Activated CD4-positive, alpha-beta memory T cell treated with anti-CD3 and anti-CD28 coated beads for 36 hours (primary cell): ENCODE measurements at regions not wholly inside any gene's neighbourhood (a gene's known extent, or its start where the extent isn't known, plus 50 kb on each side); places are given as distances from the start of the nearest gene placed in this dataset.

Experiments
- CTCF ChIA-PET: fragments of 350-600 bp; sonication (Branson Sonifier 250); formaldehyde crosslinking; loops from one replicate; lab custom pipeline; 2021; ENCODE audit warnings: antibody characterized with exemption, inconsistent platforms; lab: Charles Lee
- POLR2A ChIA-PET: fragments of 350-600 bp; sonication (Branson Sonifier 250); formaldehyde crosslinking; loops from one replicate; lab custom pipeline; 2021; ENCODE audit warnings: antibody characterized with exemption; lab: Charles Lee
- DNase-seq: peaks from one replicate; pipeline ENCODE4 v3.0.0-alpha.2; 2020
- H3K27ac Mint-ChIP-seq: one replicate; pipeline ENCODE4 v1.8.0; 2021; ENCODE audit warnings: mixed read lengths
- H3K27me3 Mint-ChIP-seq: one replicate; pipeline ENCODE4 v1.8.0; 2021; ENCODE audit warnings: mixed read lengths
- H3K36me3 Mint-ChIP-seq: one replicate; pipeline ENCODE4 v1.8.0; 2021; ENCODE audit warnings: mixed read lengths
- H3K4me1 Mint-ChIP-seq: one replicate; pipeline ENCODE4 v1.8.0; 2021; ENCODE audit warnings: low read depth, mixed read lengths
- H3K4me3 Mint-ChIP-seq: one replicate; pipeline ENCODE4 v1.8.0; 2021; ENCODE audit warnings: mild to moderate bottlenecking, mixed read lengths
- H3K9me3 Mint-ChIP-seq: one replicate; pipeline ENCODE4 v1.8.0; 2021; ENCODE audit warnings: mixed read lengths
- intact Hi-C: fragments of 100-400 bp; cut with micrococcal nuclease; formaldehyde crosslinking; loops from one replicate; pipeline ENCODE4 v1.15.1; 2023

DNA sequence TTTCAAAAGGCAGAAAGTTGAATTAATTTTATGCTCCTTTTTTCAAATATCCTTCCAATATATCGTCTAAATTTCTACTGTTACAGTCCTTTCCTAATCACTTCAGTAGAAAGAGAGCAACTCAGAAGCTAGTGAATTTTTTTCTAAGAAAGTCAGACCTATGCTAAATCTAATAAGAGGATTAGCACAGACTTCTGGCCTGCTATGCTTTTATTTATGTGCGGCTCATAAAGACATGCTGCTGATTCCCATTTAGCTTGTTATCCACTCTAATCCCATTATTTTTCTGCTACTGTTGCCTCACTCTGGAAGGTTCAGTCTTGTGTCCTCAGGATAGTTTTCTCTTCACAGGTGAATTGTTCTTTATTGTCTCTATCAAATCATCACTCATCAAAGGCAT lies 473.5 kb upstream of the FAM241A start:
- Mint-ChIP-seq H3K4me3 (no peak overlapping the region), H3K27me3 (no peaks in the 10 kb centered on the region), H3K4me1 (no peaks in the 10 kb centered on the region), H3K27ac (no peak overlapping the region), H3K36me3 (no peaks in the 10 kb centered on the region), H3K9me3 (no peaks in the 10 kb centered on the region)
- POLR2A ChIA-PET, result no interaction called here
- CTCF ChIA-PET, result no interaction called here
- no peak for DNase-seq
- intact Hi-C loops, result no loop called here

GRCh38 chr4:111675746-111676145 lies 469.5 kb upstream of the FAM241A start:
- POLR2A ChIA-PET, result no interaction called here
- CTCF ChIA-PET, result no interaction called here
- Mint-ChIP-seq H3K27me3 (no peaks in the 10 kb centered on the region), H3K9me3 (no peaks in the 10 kb centered on the region), H3K4me3 (no peak overlapping the region), H3K4me1 (no peaks in the 10 kb centered on the region), H3K36me3 (no peaks in the 10 kb centered on the region), H3K27ac (no peak overlapping the region)
- DNase-seq, result no peak
- intact Hi-C loops, result no loop called here

- no peaks in the 10 kb centered on the region for H3K4me1 Mint-ChIP-seq
- no peak for DNase-seq
- CTCF ChIA-PET, result no interaction called here
- POLR2A ChIA-PET, result no interaction called here
- H3K4me3 Mint-ChIP-seq, result no peak overlapping the region
- no peaks in the 10 kb centered on the region for H3K9me3 Mint-ChIP-seq
- H3K27ac Mint-ChIP-seq, result no peak overlapping the region
- intact Hi-C loops, result no loop called here
- no peaks in the 10 kb centered on the region for H3K27me3 Mint-ChIP-seq
- no peaks in the 10 kb centered on the region for H3K36me3 Mint-ChIP-seq
Measured at GRCh38 chr4:111676533-111676932, 468.7 kb upstream of the FAM241A start.

- ChIA-PET POLR2A (no interaction called here), CTCF (interaction anchor here (1.0 kb wide), 1 partner anchor 35 kb away, joined by 3 read pairs; no protein-coding TSS in a partner anchor)
- no peaks in the 10 kb centered on the region for H3K9me3 Mint-ChIP-seq
- H3K36me3 Mint-ChIP-seq, result no peaks in the 10 kb centered on the region
- H3K27me3 Mint-ChIP-seq, result no peaks in the 10 kb centered on the region
- no peak overlapping the region for H3K27ac Mint-ChIP-seq
- H3K4me3 Mint-ChIP-seq, result no peak overlapping the region
- no peak for DNase-seq
- intact Hi-C loops, result no loop called here
- no peaks in the 10 kb centered on the region for H3K4me1 Mint-ChIP-seq
Measured at GRCh38 chr4:111678479-111678878, 466.8 kb upstream of the FAM241A start.

- Mint-ChIP-seq H3K36me3 (no peaks in the 10 kb centered on the region), H3K27ac (no peak overlapping the region), H3K27me3 (no peaks in the 10 kb centered on the region), H3K4me3 (no peak overlapping the region), H3K4me1 (no peaks in the 10 kb centered on the region), H3K9me3 (no peaks in the 10 kb centered on the region)
- CTCF ChIA-PET, result interaction anchor here (1.0 kb wide), 1 partner anchor 35 kb away, joined by 3 read pairs; no protein-coding TSS in a partner anchor
- POLR2A ChIA-PET, result no interaction called here
- intact Hi-C loops, result no loop called here
- DNase-seq, result no peak
Measured at GRCh38 chr4:111678908-111679307, 466.3 kb upstream of the FAM241A start.

GRCh38 chr4:111681270-111681669 lies 464.0 kb upstream of the FAM241A start:
- H3K4me1 Mint-ChIP-seq, result no peaks in the 10 kb centered on the region
- no peaks in the 10 kb centered on the region for H3K27me3 Mint-ChIP-seq
- POLR2A ChIA-PET, result no interaction called here
- no peak for DNase-seq
- no peaks in the 10 kb centered on the region for H3K9me3 Mint-ChIP-seq
- intact Hi-C loops, result no loop called here
- H3K36me3 Mint-ChIP-seq, result no peaks in the 10 kb centered on the region
- H3K27ac Mint-ChIP-seq, result no peak overlapping the region
- no peak overlapping the region for H3K4me3 Mint-ChIP-seq
- CTCF ChIA-PET, result no interaction called here

- no peaks in the 10 kb centered on the region for H3K36me3 Mint-ChIP-seq
- ChIA-PET CTCF (no interaction called here), POLR2A (no interaction called here)
- H3K4me3 Mint-ChIP-seq, result no peak overlapping the region
- no peaks in the 10 kb centered on the region for H3K9me3 Mint-ChIP-seq
- H3K27ac Mint-ChIP-seq, result no peak overlapping the region
- H3K27me3 Mint-ChIP-seq, result no peaks in the 10 kb centered on the region
- no peaks in the 10 kb centered on the region for H3K4me1 Mint-ChIP-seq
- intact Hi-C loops, result no loop called here
- DNase-seq, result no peak
Measured at GRCh38 chr4:111681751-111682150, 463.5 kb upstream of the FAM241A start.

GRCh38 chr4:111685205-111685604 lies 460.0 kb upstream of the FAM241A start:
- no peaks in the 10 kb centered on the region for H3K36me3 Mint-ChIP-seq
- H3K27ac Mint-ChIP-seq, result no peak overlapping the region
- CTCF ChIA-PET, result no interaction called here
- intact Hi-C loops, result no loop called here
- H3K9me3 Mint-ChIP-seq, result no peaks in the 10 kb centered on the region
- POLR2A ChIA-PET, result no interaction called here
- no peaks in the 10 kb centered on the region for H3K4me1 Mint-ChIP-seq
- no peak for DNase-seq
- no peaks in the 10 kb centered on the region for H3K27me3 Mint-ChIP-seq
- H3K4me3 Mint-ChIP-seq, result no peak overlapping the region

DNA sequence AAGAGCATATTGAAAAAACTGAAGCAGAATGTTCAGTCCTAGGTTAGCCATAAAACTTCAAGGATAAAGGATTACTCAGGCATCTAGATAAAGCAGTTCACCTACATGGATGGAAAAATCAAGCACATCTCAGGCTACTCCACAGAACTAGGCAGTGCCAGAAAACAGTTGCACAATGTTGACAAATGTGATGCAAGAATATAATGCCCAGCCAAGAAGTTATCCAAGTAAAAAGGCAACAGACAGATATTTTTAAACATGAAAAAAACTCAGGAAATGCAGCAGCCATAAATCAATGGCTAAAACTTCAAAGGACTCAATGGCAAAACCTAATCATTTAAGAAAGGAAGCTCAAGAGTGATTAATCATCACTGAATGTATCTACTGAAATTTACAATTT lies 456.0 kb upstream of the FAM241A start:
- intact Hi-C loops, result no loop called here
- no peak for DNase-seq
- Mint-ChIP-seq H3K4me1 (no peaks in the 10 kb centered on the region), H3K36me3 (no peaks in the 10 kb centered on the region), H3K9me3 (no peaks in the 10 kb centered on the region), H3K4me3 (no peak overlapping the region), H3K27me3 (no peaks in the 10 kb centered on the region), H3K27ac (no peak overlapping the region)
- POLR2A ChIA-PET, result no interaction called here
- CTCF ChIA-PET, result no interaction called here

DNA sequence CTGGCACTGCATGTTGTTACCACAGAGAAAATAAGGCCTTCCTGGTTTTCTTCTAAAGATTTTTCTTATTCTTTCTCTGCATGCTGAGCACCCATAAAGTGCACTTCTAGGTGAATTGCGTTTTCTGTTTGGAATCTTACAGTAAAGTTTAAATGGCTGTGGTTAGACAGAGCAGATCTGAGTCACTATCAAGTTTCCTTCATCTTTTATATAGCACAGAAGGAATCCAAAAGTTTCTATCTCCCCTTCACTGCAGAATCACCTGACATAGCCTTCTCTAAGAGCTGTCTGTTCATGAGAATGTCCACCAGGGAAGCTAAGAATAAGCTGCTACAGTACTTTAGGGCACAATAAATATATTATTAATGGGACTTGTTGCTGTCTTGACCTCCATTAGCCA lies 455.5 kb upstream of the FAM241A start:
- intact Hi-C loops, result no loop called here
- POLR2A ChIA-PET, result no interaction called here
- H3K4me1 Mint-ChIP-seq, result no peaks in the 10 kb centered on the region
- H3K27ac Mint-ChIP-seq, result no peak overlapping the region
- CTCF ChIA-PET, result no interaction called here
- no peaks in the 10 kb centered on the region for H3K27me3 Mint-ChIP-seq
- no peak for DNase-seq
- no peaks in the 10 kb centered on the region for H3K36me3 Mint-ChIP-seq
- no peaks in the 10 kb centered on the region for H3K9me3 Mint-ChIP-seq
- no peak overlapping the region for H3K4me3 Mint-ChIP-seq

DNA sequence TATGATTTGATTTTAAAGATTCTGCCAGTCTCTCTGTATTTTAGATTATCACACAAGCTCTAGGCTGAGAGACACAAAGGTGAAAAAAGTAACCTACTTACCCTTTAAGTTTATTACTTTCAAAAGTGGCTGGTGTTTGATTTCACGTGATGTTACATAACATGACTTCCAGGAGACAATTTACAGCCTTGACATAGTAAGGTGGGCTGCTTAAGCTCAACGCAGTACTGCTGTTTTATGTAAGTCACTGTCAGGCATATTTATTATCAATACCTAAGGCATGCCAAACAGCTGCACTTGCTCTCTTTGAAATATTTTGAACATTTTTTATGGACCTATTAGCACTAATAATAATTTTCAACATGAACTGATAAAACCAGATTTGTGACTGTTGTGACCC lies 451.5 kb upstream of the FAM241A start:
- Mint-ChIP-seq H3K27ac (no peak overlapping the region), H3K36me3 (no peaks in the 10 kb centered on the region), H3K9me3 (no peaks in the 10 kb centered on the region), H3K4me3 (no peak overlapping the region), H3K4me1 (no peaks in the 10 kb centered on the region), H3K27me3 (no peaks in the 10 kb centered on the region)
- CTCF ChIA-PET, result no interaction called here
- intact Hi-C loops, result no loop called here
- POLR2A ChIA-PET, result no interaction called here
- DNase-seq, result no peak

DNA sequence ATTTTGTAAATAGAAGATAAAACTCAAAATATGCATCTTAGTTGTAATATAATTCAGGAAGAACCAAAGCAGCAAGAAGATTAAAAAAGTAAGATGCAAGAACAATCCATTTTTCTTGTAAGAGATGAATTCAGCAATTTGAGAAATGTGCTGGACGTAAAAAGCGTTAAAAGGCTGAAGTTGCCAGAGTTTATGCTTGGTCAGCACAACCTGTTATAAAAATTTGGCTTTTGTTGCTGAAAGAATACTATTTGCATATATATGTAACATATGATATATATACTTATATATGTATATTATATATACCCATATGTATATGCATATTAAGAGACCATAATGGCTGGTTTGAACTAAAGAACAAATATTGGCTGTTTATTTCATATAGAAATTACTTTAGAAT lies 449.6 kb upstream of the FAM241A start:
- DNase-seq, result no peak
- CTCF ChIA-PET, result no interaction called here

DNA sequence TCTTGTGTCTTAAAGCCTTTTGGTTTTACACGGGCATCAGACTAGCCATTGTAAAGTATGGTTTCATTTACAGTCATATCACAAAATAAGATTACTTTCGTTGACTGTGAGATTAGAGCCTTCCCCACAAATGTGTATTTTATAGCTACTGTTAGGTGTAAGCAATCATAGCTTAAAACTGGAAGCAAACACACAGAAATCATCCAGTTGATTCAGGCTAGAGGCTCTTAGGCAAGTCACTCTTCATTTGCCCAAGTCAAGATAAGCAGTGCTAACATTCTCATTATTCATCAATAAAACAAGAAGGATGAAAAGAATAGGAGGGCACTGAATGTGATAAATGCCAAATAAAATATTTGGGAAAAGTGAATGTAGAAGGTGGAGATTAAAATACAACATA lies 448.7 kb upstream of the FAM241A start:
- Mint-ChIP-seq H3K27ac (no peak overlapping the region), H3K27me3 (no peaks in the 10 kb centered on the region), H3K4me3 (no peak overlapping the region), H3K9me3 (no peaks in the 10 kb centered on the region), H3K4me1 (no peaks in the 10 kb centered on the region), H3K36me3 (no peaks in the 10 kb centered on the region)
- intact Hi-C loops, result no loop called here
- POLR2A ChIA-PET, result interaction anchor here (0.6 kb wide), 1 partner anchor 1383 kb away, joined by 4 read pairs; no protein-coding TSS in a partner anchor
- no peak for DNase-seq
- CTCF ChIA-PET, result no interaction called here

More for the DNA sequence above, 449.6 kb upstream of the FAM241A start:
- Mint-ChIP-seq H3K36me3 (no peaks in the 10 kb centered on the region), H3K27me3 (no peaks in the 10 kb centered on the region), H3K27ac (no peak overlapping the region), H3K4me1 (no peaks in the 10 kb centered on the region), H3K4me3 (no peak overlapping the region), H3K9me3 (no peaks in the 10 kb centered on the region)
- POLR2A ChIA-PET, result no interaction called here
- intact Hi-C loops, result no loop called here
